Loucy (cell line): ENCODE measurements at regions not wholly inside any gene's neighbourhood (a gene's known extent, or its start where the extent isn't known, plus 50 kb on each side); places are given as distances from the start of the nearest gene placed in this dataset.

Experiments
- H2AFZ ChIP-seq: fragments of 200-600 bp; sonication (generic); 2 replicates; pipeline ENCODE4 v1.6.0; 2016; ENCODE audit warnings: antibody characterized with exemption, mild to moderate bottlenecking, low read length, moderate library complexity
- H3F3A ChIP-seq: fragments of 200-600 bp; 2 replicates; pipeline ENCODE4 v1.6.0; 2016; ENCODE audit warnings: antibody characterized with exemption, low read depth, mild to moderate bottlenecking
- H3K27me3 ChIP-seq: fragments of 200-600 bp; sonication (generic); 2 replicates; pipeline ENCODE4 v1.6.1; 2014; ENCODE audit warnings: low read length, mild to moderate bottlenecking; ENCODE audit not compliant: insufficient read depth, poor library complexity, severe bottlenecking
- H3K36me3 ChIP-seq: fragments of 200-600 bp; sonication (generic); 2 replicates; pipeline ENCODE4 v1.6.1; 2016; ENCODE audit warnings: low read length; ENCODE audit not compliant: insufficient read depth
- H3K4me1 ChIP-seq: fragments of 200-600 bp; sonication (generic); 2 replicates; pipeline ENCODE4 v1.5.1; 2014; ENCODE audit warnings: low read length, mild to moderate bottlenecking; ENCODE audit not compliant: insufficient read depth, poor library complexity, severe bottlenecking
- H3K4me2 ChIP-seq: fragments of 200-600 bp; sonication (generic); 2 replicates; pipeline ENCODE4 v1.6.0; 2014; ENCODE audit warnings: antibody characterized with exemption, low read length, low read depth, mild to moderate bottlenecking; ENCODE audit not compliant: poor library complexity, severe bottlenecking
- H3K4me3 ChIP-seq: fragments of 200-600 bp; sonication (generic); 2 replicates; pipeline ENCODE4 v1.5.1; 2014; ENCODE audit warnings: low read length, mild to moderate bottlenecking, mixed read lengths; ENCODE audit not compliant: poor library complexity, severe bottlenecking
- H3K79me2 ChIP-seq: fragments of 200-600 bp; sonication (generic); 2 replicates; pipeline ENCODE4 v1.6.1; 2014; ENCODE audit warnings: low read length; ENCODE audit not compliant: insufficient read depth
- H3K9ac ChIP-seq: fragments of 200-600 bp; sonication (generic); 2 replicates; pipeline ENCODE4 v1.6.0; 2014; ENCODE audit warnings: mild to moderate bottlenecking, low read depth, low read length, moderate library complexity; ENCODE audit not compliant: poor library complexity, severe bottlenecking
- H3K9me2 ChIP-seq: fragments of 200-600 bp; sonication (generic); replicated peaks from 2 replicates; pipeline ENCODE4 v1.6.1; 2016; ENCODE audit warnings: low read depth, low read length, mixed read lengths
- H3K9me3 ChIP-seq: fragments of 200-600 bp; sonication (generic); 2 replicates; pipeline ENCODE4 v1.6.1; 2014; ENCODE audit warnings: mild to moderate bottlenecking, antibody characterized with exemption, low read length, low read depth; ENCODE audit not compliant: insufficient read depth
- H4K20me1 ChIP-seq: fragments of 200-600 bp; sonication (generic); 2 replicates; pipeline ENCODE4 v1.6.0; 2014; ENCODE audit warnings: antibody characterized with exemption, low read length, mild to moderate bottlenecking; ENCODE audit not compliant: insufficient read depth, poor library complexity, severe bottlenecking
- EZH2phosphoT487 ChIP-seq: fragments of 200-600 bp; IDR thresholded peaks from 2 replicates; pipeline ENCODE4 v1.6.1; 2018; ENCODE audit warnings: antibody characterized with exemption, mild to moderate bottlenecking, moderate library complexity, borderline replicate concordance
- TF ChIP-seq, protein P1 (sequence below): fragments of 200-600 bp; sonication (generic); conservative IDR thresholded peaks from 2 replicates; pipeline ENCODE4 v1.5.1; 2014; ENCODE audit warnings: mild to moderate bottlenecking, antibody characterized with exemption, low read length

DNA sequence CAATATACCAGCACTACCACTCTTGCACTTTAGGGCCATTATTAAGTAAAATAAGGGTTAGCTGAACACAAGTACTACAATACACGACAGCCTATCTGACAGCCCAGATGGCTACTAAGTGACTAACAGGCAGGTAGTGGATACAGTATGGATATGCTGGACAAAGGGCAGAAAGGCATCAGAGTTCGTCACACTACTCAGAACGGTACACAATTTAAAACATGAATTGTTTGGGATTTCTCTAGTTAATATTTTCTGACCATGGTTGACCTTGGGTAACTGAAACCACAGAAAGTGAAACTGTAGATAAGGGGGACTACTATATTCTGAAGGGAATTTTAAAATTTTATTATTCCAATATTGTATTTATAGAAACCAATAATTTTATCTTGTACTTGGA, 101.3 kb upstream of the SKAP2 start:
- H3K79me2 ChIP-seq = no peaks in the 10 kb centered on the region
- TF ChIP-seq EZH2phosphoT487 = no peak
- TF ChIP-seq, protein P1, sequence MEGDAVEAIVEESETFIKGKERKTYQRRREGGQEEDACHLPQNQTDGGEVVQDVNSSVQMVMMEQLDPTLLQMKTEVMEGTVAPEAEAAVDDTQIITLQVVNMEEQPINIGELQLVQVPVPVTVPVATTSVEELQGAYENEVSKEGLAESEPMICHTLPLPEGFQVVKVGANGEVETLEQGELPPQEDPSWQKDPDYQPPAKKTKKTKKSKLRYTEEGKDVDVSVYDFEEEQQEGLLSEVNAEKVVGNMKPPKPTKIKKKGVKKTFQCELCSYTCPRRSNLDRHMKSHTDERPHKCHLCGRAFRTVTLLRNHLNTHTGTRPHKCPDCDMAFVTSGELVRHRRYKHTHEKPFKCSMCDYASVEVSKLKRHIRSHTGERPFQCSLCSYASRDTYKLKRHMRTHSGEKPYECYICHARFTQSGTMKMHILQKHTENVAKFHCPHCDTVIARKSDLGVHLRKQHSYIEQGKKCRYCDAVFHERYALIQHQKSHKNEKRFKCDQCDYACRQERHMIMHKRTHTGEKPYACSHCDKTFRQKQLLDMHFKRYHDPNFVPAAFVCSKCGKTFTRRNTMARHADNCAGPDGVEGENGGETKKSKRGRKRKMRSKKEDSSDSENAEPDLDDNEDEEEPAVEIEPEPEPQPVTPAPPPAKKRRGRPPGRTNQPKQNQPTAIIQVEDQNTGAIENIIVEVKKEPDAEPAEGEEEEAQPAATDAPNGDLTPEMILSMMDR = no peak
- H3K4me2 ChIP-seq = no peak overlapping the region

DNA sequence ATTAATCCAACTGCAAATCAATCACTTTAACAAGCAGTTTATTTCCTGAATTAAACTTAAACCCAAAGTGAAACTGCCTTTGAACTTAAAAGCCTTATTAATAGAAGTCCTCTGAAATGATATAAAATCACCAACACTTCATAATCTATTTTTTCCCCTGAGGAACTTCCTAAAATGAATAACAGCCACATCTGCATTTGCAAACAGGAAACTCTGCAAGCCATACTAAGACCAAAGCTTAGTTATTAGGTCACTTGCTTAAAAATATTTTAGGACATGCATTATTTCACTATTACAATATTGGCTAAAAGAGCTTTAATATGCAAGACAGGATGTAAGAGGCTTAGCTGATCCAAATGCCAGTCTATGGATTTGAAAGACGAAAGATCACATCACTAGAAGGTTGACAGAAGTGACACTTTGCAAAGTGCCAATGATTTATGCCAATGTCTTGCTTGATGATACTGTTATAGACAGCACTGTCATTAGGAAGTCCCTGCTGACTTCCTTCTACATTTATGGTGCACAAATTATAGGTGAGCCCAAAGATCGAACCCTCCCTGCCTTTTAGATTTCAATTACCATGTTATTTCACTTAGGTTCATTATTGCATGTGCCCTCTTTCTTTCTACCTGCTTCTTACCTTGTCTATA, 99.9 kb upstream of the SKAP2 start:
- Histone ChIP-seq H3K9ac (no peak overlapping the region), H3K4me2 (peak overlapping the region; percentile 58), H3K27me3 (no peaks in the 10 kb centered on the region), H2AFZ (0 out of 2 replicates have a peak overlapping the region, but pooled peaks have one; percentile 22), H3K9me2 (no peaks in the 10 kb centered on the region), H4K20me1 (no peaks in the 10 kb centered on the region), H3F3A (no peaks in the 10 kb centered on the region), H3K79me2 (no peaks in the 10 kb centered on the region), H3K4me1 (peaks cover 12% of the 10 kb centered on the region), H3K36me3 (no peaks in the 10 kb centered on the region), H3K4me3 (no peak overlapping the region), H3K9me3 (no peaks in the 10 kb centered on the region)
- no peak for TF ChIP-seq EZH2phosphoT487
- TF ChIP-seq, protein P1 = no peak

More for the DNA sequence above, 101.3 kb upstream of the SKAP2 start:
- Histone ChIP-seq H3K9ac (no peak overlapping the region), H3K36me3 (no peaks in the 10 kb centered on the region), H3K4me1 (peaks cover 12% of the 10 kb centered on the region), H3K4me3 (no peak overlapping the region), H3F3A (no peaks in the 10 kb centered on the region), H3K27me3 (no peaks in the 10 kb centered on the region), H3K9me3 (no peaks in the 10 kb centered on the region), H3K9me2 (no peaks in the 10 kb centered on the region), H2AFZ (no peak overlapping the region), H4K20me1 (no peaks in the 10 kb centered on the region)

DNA sequence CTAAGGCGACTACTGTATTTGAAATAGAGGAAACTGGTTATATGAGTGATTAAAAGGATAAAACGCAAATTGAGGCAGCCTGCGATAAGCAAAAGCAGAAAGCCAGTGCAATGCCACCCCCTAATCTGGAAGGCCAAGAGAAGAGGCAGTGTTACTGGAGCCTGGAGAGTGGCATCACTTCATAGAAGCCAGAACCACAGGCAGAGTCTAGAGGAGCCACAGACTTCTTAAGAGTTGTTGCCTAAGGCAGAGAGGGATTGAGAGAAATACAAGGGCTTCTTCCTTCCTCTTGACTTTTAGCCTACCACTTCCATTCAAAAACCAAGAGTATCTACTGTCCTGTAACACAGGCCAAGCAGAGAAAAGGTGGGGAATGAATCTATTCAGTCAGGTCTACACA, 94.9 kb upstream of the SKAP2 start:
- TF ChIP-seq, protein P1 = no peak
- no peak for TF ChIP-seq EZH2phosphoT487
- Histone ChIP-seq H3K4me2 (no peak overlapping the region), H3K4me1 (peaks cover 6% of the 10 kb centered on the region)

More for the DNA sequence above, 94.9 kb upstream of the SKAP2 start:
- Histone ChIP-seq H3K9me2 (no peaks in the 10 kb centered on the region), H3K9ac (no peak overlapping the region), H3K9me3 (no peaks in the 10 kb centered on the region), H2AFZ (0 out of 2 replicates have a peak overlapping the region, but pooled peaks have one; percentile 60), H4K20me1 (no peaks in the 10 kb centered on the region), H3K79me2 (no peaks in the 10 kb centered on the region), H3F3A (no peaks in the 10 kb centered on the region), H3K36me3 (no peaks in the 10 kb centered on the region), H3K4me3 (no peak overlapping the region), H3K27me3 (no peaks in the 10 kb centered on the region)
